ENCODE measurements at regions not wholly inside any gene's neighbourhood (a gene's known extent, or its start where the extent isn't known, plus 50 kb on each side); places are given as distances from the start of the nearest gene placed in this dataset.

DNA sequence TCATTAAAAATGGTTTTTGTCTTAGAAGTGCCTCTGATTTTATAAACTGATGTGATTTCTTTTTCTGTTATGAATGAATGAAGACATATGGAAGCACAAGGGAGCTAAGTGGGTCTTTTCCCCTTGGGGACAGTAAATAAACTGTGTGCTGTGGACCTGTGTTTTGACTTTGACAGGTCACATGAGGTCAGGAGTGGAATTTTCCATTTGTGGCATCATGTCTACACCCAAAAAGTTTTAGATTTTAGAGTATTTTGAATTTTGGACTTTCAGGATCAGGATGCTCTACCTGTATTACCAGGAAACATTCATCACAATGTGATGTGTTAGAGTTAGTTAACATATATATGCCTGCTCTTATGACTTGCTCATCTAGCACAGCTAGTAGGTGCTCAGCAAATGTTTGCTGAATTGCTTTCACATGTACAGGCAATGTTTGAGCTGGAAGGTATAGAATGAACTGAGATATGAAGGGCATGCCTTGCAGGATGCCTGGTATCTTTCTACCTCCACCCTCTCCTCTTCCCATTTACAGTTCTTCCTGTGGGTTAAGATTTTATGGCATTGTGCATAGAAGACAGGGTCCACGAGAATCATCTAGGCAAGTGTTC is 73.2 kb upstream of the NR3C1 start:
- ChIA-PET POLR2A (no interaction called here), CTCF (no interaction called here)
- no peaks in the 10 kb centered on the region for H3K9me3 ChIP-seq (ENCODE audit: control extremely low read depth in 1 of 5, control insufficient read depth in 4 of 5, insufficient read depth in 2 of 5, low read depth in 1 of 5, low read length in 4 of 5)
- no peaks in the 10 kb centered on the region for H3K27me3 ChIP-seq (replicated peaks in 2 of 5; ENCODE audit: control insufficient read depth in 4 of 5, insufficient read depth in 5 of 5, low read length in 4 of 5)
- H3K4me1 ChIP-seq (ENCODE audit: control extremely low read depth in 1 of 4, control insufficient read depth in 4 of 4, insufficient read depth in 4 of 4, low read length in 3 of 4), result no peaks in the 10 kb centered on the region
- no peak for DNase-seq
- no CpG with 5 or more reads among the region's 1 CpG for WGBS (ENCODE audit: insufficient coverage)
- no peak overlapping the region for H3K27ac ChIP-seq (ENCODE audit: insufficient read depth in 1 of 2, low read depth in 1 of 2, low read length in 2 of 2, poor library complexity in 1 of 2, severe bottlenecking in 2 of 2)
- H3K4me3 ChIP-seq (ENCODE audit: control insufficient read depth in 1 of 7, extremely low read depth in 1 of 7, insufficient read depth in 4 of 7, low read depth in 2 of 7, low read length in 6 of 7), result no peak overlapping the region
- H3K36me3 ChIP-seq (ENCODE audit: control insufficient read depth in 4 of 4, insufficient read depth in 4 of 4, low read length in 3 of 4), result no peaks in the 10 kb centered on the region

DNA sequence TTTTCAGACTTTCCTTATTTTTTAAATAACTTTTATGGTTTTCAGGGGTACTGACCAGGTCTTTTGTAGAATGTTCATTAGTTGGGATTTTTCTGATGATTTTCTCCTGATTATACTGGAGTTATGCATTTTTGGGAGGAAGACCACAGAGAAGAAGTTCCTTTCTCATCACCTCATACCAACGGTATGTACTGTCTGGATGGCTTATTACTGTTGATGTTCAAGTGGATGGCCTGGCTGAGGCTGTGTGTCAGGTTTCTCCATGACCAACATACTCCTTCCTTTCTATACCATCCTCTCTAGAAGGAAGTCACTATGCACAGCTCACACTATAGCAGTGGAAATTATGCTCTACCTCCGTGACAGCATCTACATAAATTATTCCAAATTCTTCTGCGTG is 71.1 kb upstream of the NR3C1 start:
- H3K9me3 ChIP-seq (ENCODE audit: control extremely low read depth in 1 of 5, control insufficient read depth in 4 of 5, insufficient read depth in 2 of 5, low read depth in 1 of 5, low read length in 4 of 5), result no peaks in the 10 kb centered on the region
- H3K27me3 ChIP-seq (replicated peaks in 2 of 5; ENCODE audit: control insufficient read depth in 4 of 5, insufficient read depth in 5 of 5, low read length in 4 of 5), result no peaks in the 10 kb centered on the region
- no peak overlapping the region for H3K4me3 ChIP-seq (ENCODE audit: control insufficient read depth in 1 of 7, extremely low read depth in 1 of 7, insufficient read depth in 4 of 7, low read depth in 2 of 7, low read length in 6 of 7)
- no peaks in the 10 kb centered on the region for H3K4me1 ChIP-seq (ENCODE audit: control extremely low read depth in 1 of 4, control insufficient read depth in 4 of 4, insufficient read depth in 4 of 4, low read length in 3 of 4)
- H3K27ac ChIP-seq (ENCODE audit: insufficient read depth in 1 of 2, low read depth in 1 of 2, low read length in 2 of 2, poor library complexity in 1 of 2, severe bottlenecking in 2 of 2), result no peak overlapping the region
- CTCF ChIA-PET, result no interaction called here
- WGBS (ENCODE audit: insufficient coverage), result no CpG with 5 or more reads among the region's 3 CpGs
- POLR2A ChIA-PET, result no interaction called here
- H3K36me3 ChIP-seq (ENCODE audit: control insufficient read depth in 4 of 4, insufficient read depth in 4 of 4, low read length in 3 of 4), result no peaks in the 10 kb centered on the region
- no peak for DNase-seq

DNA sequence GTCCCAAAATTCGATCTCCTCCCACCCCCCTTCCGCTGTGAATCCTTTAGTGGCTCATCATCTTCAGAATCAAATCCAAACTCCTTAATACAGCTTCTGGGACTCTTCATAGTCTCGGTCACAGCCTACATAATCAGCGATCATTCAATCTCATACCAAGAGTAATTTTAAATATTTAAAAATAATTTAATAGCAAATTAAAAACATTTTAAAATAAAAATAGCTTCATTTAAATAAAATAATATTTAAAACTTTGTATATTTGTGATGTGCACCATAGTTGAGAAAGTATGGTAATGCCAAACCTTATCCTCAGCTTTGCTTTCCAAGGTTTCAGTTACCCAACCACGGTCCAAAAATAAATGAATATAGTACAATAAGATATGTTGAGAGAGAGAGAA is 70.0 kb upstream of the NR3C1 start:
- ChIA-PET POLR2A (no interaction called here), CTCF (no interaction called here)
- 100% methylated on average over 2 of the region's 5 CpGs for WGBS (ENCODE audit: insufficient coverage)
- Histone ChIP-seq H3K27me3 (replicated peaks in 2 of 5; ENCODE audit: control insufficient read depth in 4 of 5, insufficient read depth in 5 of 5, low read length in 4 of 5) (no peaks in the 10 kb centered on the region), H3K4me3 (ENCODE audit: control insufficient read depth in 1 of 7, extremely low read depth in 1 of 7, insufficient read depth in 4 of 7, low read depth in 2 of 7, low read length in 6 of 7) (no peak overlapping the region), H3K27ac (ENCODE audit: insufficient read depth in 1 of 2, low read depth in 1 of 2, low read length in 2 of 2, poor library complexity in 1 of 2, severe bottlenecking in 2 of 2) (no peak overlapping the region), H3K9me3 (ENCODE audit: control extremely low read depth in 1 of 5, control insufficient read depth in 4 of 5, insufficient read depth in 2 of 5, low read depth in 1 of 5, low read length in 4 of 5) (peaks cover 0 to 2% (median 0%) of the 10 kb centered on the region in 5 experiments), H3K4me1 (ENCODE audit: control extremely low read depth in 1 of 4, control insufficient read depth in 4 of 4, insufficient read depth in 4 of 4, low read length in 3 of 4) (no peaks in the 10 kb centered on the region), H3K36me3 (ENCODE audit: control insufficient read depth in 4 of 4, insufficient read depth in 4 of 4, low read length in 3 of 4) (no peaks in the 10 kb centered on the region)
- no peak for DNase-seq

DNA sequence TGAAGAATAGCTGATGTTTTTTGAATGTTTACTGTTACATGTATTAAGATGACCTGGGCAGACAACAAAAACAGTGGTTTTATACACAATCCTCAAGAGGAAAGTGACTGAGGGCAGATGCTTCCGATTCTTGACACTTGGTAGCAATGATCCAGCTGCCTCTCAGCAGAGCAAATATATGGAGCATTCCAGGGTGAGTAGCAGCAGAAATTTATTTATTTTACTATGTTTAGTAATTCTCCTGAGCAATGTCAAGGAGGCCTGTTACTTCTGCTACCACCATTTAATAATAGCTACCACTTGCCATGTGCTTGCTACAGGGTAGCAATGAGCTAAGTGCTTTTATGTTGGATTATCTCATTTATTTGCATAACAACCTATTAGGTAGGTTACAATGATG is 69.1 kb upstream of the NR3C1 start:
- CTCF ChIA-PET, result no interaction called here

DNA sequence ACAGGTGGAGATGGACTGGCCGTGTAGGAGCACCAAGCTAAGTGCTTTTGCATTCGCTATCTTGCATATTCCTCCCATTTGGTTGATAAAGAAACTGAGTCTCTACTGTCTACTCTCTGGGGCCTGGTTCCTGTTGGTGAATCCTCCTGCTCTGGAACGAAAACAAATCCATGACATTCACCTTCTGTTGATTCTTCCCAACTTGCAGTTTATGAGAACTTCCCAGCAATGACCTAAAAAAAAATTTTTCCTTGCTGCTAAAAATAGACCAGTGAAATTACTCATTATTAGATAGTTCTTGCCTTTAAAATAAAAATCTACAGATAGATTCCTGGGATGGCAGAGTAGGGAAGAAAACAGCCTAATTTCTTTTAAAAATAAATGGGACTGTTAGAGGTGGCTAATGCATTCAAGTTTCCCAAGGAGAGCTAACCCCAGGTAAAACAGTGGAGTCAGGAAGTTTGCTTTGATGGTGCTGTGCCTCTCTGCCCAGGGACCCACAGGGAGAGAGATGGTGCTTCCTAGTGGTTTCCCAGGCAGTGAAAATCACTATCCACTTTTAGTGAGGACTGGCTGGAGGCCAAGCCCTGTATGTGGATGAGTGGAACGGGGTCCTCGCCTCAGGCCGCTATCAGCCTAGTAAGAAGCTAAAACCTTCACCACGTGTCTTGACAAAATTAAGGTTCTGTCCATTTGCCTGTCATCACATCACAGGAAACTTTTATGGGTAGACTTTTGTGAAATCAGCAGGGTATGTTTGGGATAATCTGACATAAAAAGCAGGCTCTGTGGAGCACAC is 68.4 kb upstream of the NR3C1 start:
- POLR2A ChIA-PET, result no interaction called here

More for the DNA sequence above, 69.1 kb upstream of the NR3C1 start:
- no peak overlapping the region for H3K27ac ChIP-seq (ENCODE audit: insufficient read depth in 1 of 2, low read depth in 1 of 2, low read length in 2 of 2, poor library complexity in 1 of 2, severe bottlenecking in 2 of 2)
- H3K36me3 ChIP-seq (ENCODE audit: control insufficient read depth in 4 of 4, insufficient read depth in 4 of 4, low read length in 3 of 4), result no peaks in the 10 kb centered on the region
- peaks cover 0 to 2% (median 0%) of the 10 kb centered on the region in 5 experiments for H3K9me3 ChIP-seq (ENCODE audit: control extremely low read depth in 1 of 5, control insufficient read depth in 4 of 5, insufficient read depth in 2 of 5, low read depth in 1 of 5, low read length in 4 of 5)
- POLR2A ChIA-PET, result no interaction called here
- H3K4me1 ChIP-seq (ENCODE audit: control extremely low read depth in 1 of 4, control insufficient read depth in 4 of 4, insufficient read depth in 4 of 4, low read length in 3 of 4), result no peaks in the 10 kb centered on the region
- WGBS (ENCODE audit: insufficient coverage), result 100% methylated on average over 1 of the region's 1 CpG
- H3K4me3 ChIP-seq (ENCODE audit: control insufficient read depth in 1 of 7, extremely low read depth in 1 of 7, insufficient read depth in 4 of 7, low read depth in 2 of 7, low read length in 6 of 7), result no peak overlapping the region
- H3K27me3 ChIP-seq (replicated peaks in 2 of 5; ENCODE audit: control insufficient read depth in 4 of 5, insufficient read depth in 5 of 5, low read length in 4 of 5), result no peaks in the 10 kb centered on the region
- DNase-seq, result no peak

DNA sequence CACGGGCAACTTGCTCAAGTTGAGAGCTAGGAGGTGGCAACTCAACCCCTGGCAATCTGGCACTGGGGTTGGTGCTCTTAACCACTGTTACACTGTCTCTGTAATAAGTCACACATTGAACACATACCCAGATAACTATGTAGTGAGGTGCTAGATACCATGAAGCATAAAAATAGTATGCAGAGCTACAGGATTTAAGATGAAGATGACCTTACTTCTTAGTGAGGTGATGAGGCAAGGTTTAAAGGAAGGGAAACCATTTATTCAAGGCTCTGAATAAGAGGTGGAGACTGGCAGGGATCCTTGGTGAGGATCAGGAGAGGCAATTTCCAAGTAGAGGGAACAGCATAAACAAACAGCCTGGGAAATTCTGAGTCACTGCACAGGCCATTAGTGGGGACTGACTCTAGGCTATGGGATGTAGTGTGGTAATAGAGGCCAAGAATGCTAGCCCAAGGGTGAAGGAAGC is 67.6 kb upstream of the NR3C1 start:
- DNase-seq, result no peak
- H3K4me1 ChIP-seq (ENCODE audit: control extremely low read depth in 1 of 4, control insufficient read depth in 4 of 4, insufficient read depth in 4 of 4, low read length in 3 of 4), result no peaks in the 10 kb centered on the region
- no peak overlapping the region for H3K27ac ChIP-seq (ENCODE audit: insufficient read depth in 1 of 2, low read depth in 1 of 2, low read length in 2 of 2, poor library complexity in 1 of 2, severe bottlenecking in 2 of 2)
- no peaks in the 10 kb centered on the region for H3K27me3 ChIP-seq (replicated peaks in 2 of 5; ENCODE audit: control insufficient read depth in 4 of 5, insufficient read depth in 5 of 5, low read length in 4 of 5)
- WGBS (ENCODE audit: insufficient coverage), result 91% methylated on average over 1 of the region's 1 CpG
- peaks cover 0 to 2% (median 0%) of the 10 kb centered on the region in 5 experiments for H3K9me3 ChIP-seq (ENCODE audit: control extremely low read depth in 1 of 5, control insufficient read depth in 4 of 5, insufficient read depth in 2 of 5, low read depth in 1 of 5, low read length in 4 of 5)
- POLR2A ChIA-PET, result no interaction called here
- no peaks in the 10 kb centered on the region for H3K36me3 ChIP-seq (ENCODE audit: control insufficient read depth in 4 of 4, insufficient read depth in 4 of 4, low read length in 3 of 4)
- H3K4me3 ChIP-seq (ENCODE audit: control insufficient read depth in 1 of 7, extremely low read depth in 1 of 7, insufficient read depth in 4 of 7, low read depth in 2 of 7, low read length in 6 of 7), result no peak overlapping the region
- CTCF ChIA-PET, result no interaction called here

More for the DNA sequence above, 68.4 kb upstream of the NR3C1 start:
- Histone ChIP-seq H3K36me3 (ENCODE audit: control insufficient read depth in 4 of 4, insufficient read depth in 4 of 4, low read length in 3 of 4) (no peaks in the 10 kb centered on the region), H3K9me3 (ENCODE audit: control extremely low read depth in 1 of 5, control insufficient read depth in 4 of 5, insufficient read depth in 2 of 5, low read depth in 1 of 5, low read length in 4 of 5) (peaks cover 0 to 2% (median 0%) of the 10 kb centered on the region in 5 experiments), H3K4me1 (ENCODE audit: control extremely low read depth in 1 of 4, control insufficient read depth in 4 of 4, insufficient read depth in 4 of 4, low read length in 3 of 4) (no peaks in the 10 kb centered on the region), H3K27me3 (replicated peaks in 2 of 5; ENCODE audit: control insufficient read depth in 4 of 5, insufficient read depth in 5 of 5, low read length in 4 of 5) (no peaks in the 10 kb centered on the region), H3K27ac (ENCODE audit: insufficient read depth in 1 of 2, low read depth in 1 of 2, low read length in 2 of 2, poor library complexity in 1 of 2, severe bottlenecking in 2 of 2) (no peak overlapping the region), H3K4me3 (ENCODE audit: control insufficient read depth in 1 of 7, extremely low read depth in 1 of 7, insufficient read depth in 4 of 7, low read depth in 2 of 7, low read length in 6 of 7) (no peak overlapping the region)
- no peak for DNase-seq
- WGBS (ENCODE audit: insufficient coverage), result 93% methylated on average over 5 of the region's 7 CpGs
- CTCF ChIA-PET, result no interaction called here

DNA sequence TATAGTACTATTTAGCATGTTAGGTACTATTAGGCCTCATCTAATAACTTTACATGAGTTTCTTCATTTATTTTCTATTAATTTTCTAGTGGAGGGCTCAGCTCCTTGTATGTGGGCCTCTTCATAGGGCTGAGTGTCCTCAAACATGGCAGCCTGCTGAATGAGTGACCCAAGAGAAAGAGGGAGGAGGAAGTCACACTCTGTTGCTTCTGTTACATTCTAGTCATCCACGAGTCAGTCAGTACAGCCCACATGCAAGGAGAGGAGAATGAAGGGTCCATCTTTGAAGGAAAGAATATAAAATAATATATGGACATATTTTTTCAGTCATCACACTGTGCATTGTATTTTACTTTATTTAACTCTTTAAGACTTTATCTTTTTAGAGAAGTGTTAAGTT is 66.6 kb upstream of the NR3C1 start:
- H3K36me3 ChIP-seq (ENCODE audit: control insufficient read depth in 4 of 4, insufficient read depth in 4 of 4, low read length in 3 of 4), result no peaks in the 10 kb centered on the region
- no peaks in the 10 kb centered on the region for H3K27me3 ChIP-seq (replicated peaks in 2 of 5; ENCODE audit: control insufficient read depth in 4 of 5, insufficient read depth in 5 of 5, low read length in 4 of 5)
- POLR2A ChIA-PET, result interaction anchor here (0.5 kb wide), 1 partner anchor 12 kb away, joined by 4 read pairs; no protein-coding TSS in a partner anchor
- WGBS (ENCODE audit: insufficient coverage), result no CpG with 5 or more reads among the region's 1 CpG
- no peak for DNase-seq
- no peaks in the 10 kb centered on the region for H3K4me1 ChIP-seq (ENCODE audit: control extremely low read depth in 1 of 4, control insufficient read depth in 4 of 4, insufficient read depth in 4 of 4, low read length in 3 of 4)
- no peak overlapping the region for H3K27ac ChIP-seq (ENCODE audit: insufficient read depth in 1 of 2, low read depth in 1 of 2, low read length in 2 of 2, poor library complexity in 1 of 2, severe bottlenecking in 2 of 2)
- H3K9me3 ChIP-seq (ENCODE audit: control extremely low read depth in 1 of 5, control insufficient read depth in 4 of 5, insufficient read depth in 2 of 5, low read depth in 1 of 5, low read length in 4 of 5), result peaks cover 0 to 2% (median 0%) of the 10 kb centered on the region in 5 experiments
- H3K4me3 ChIP-seq (ENCODE audit: control insufficient read depth in 1 of 7, extremely low read depth in 1 of 7, insufficient read depth in 4 of 7, low read depth in 2 of 7, low read length in 6 of 7), result no peak overlapping the region
- CTCF ChIA-PET, result no interaction called here

Data from common myeloid progenitor, CD34-positive (primary cell).